ENCODE measurements at regions not wholly inside any gene's neighbourhood (a gene's known extent, or its start where the extent isn't known, plus 50 kb on each side); places are given as distances from the start of the nearest gene placed in this dataset.

- TF ChIP-seq POLR2A (IDR thresholded peaks at IDR 0.05) (no peak), CTCF (IDR thresholded peaks at IDR 0.05) (no peak), EP300 (IDR thresholded peaks at IDR 0.05) (no peak)
These were observed 95.7 kb upstream of the DACH1 start for GRCh38 chr13:71962735-71963134.

All from ovary (tissue), 3 donors.